CD14-positive monocyte (primary cell): ENCODE measurements at regions not wholly inside any gene's neighbourhood (a gene's known extent, or its start where the extent isn't known, plus 50 kb on each side); places are given as distances from the start of the nearest gene placed in this dataset.

Experiments used
- DNase-seq, 3 donors: peaks; one replicate each; pipeline ENCODE4 v3.0.0-alpha.2; 2011 to 2022
- H2AFZ ChIP-seq: 2 replicates; pipeline ENCODE4 v1.6.0; 2012; ENCODE audit warnings: mild to moderate bottlenecking, low read depth, low read length, inconsistent platforms; ENCODE audit not compliant: insufficient read depth, poor library complexity, severe bottlenecking
- H3K27ac ChIP-seq, 2 donors: 1 replicate in 1 of 2; 2 replicates in 1 of 2; pipeline ENCODE4 v1.5.1; 2012 to 2013; ENCODE audit warnings: low read length in 2 of 2, control low read depth in 1 of 2, inconsistent platforms in 1 of 2, low read depth in 1 of 2, mild to moderate bottlenecking in 1 of 2
- H3K27me3 ChIP-seq, 2 donors: one replicate each; pipeline versions ENCODE4 v1.6.0 to v1.6.1; 2011 to 2013; ENCODE audit warnings: low read length in 2 of 2; ENCODE audit not compliant: control insufficient read depth in 2 of 2, insufficient read depth in 2 of 2
- H3K36me3 ChIP-seq, 2 donors: replicated peaks in 1 of 2; 1 replicate in 1 of 2; 2 replicates in 1 of 2; pipeline versions ENCODE4 v1.5.1 to v1.6.1; 2012 to 2013; ENCODE audit warnings: low read length in 2 of 2, control low read depth in 1 of 2, inconsistent platforms in 1 of 2, mild to moderate bottlenecking in 1 of 2; ENCODE audit not compliant: insufficient read depth in 2 of 2, control insufficient read depth in 1 of 2
- H3K4me1 ChIP-seq, 2 donors: 1 replicate in 1 of 2; 2 replicates in 1 of 2; pipeline versions ENCODE4 v1.5.1 to v1.6.1; 2012 to 2013; ENCODE audit warnings: low read length in 2 of 2, control low read depth in 1 of 2, inconsistent platforms in 1 of 2, mild to moderate bottlenecking in 1 of 2, moderate library complexity in 1 of 2; ENCODE audit not compliant: insufficient read depth in 2 of 2, control insufficient read depth in 1 of 2
- H3K4me2 ChIP-seq: replicated peaks from 2 replicates; pipeline ENCODE3; 2012; ENCODE audit warnings: low read length, moderate library complexity, mild to moderate bottlenecking; ENCODE audit not compliant: poor library complexity, severe bottlenecking; ENCODE audit errors: extremely low read depth
- H3K4me3 ChIP-seq, 3 experiments: fragments of 200-600 bp in 1 of 3; sonication (generic) in 1 of 3; replicated peaks in 1 of 3; 1 replicate in 2 of 3; 2 replicates in 1 of 3; pipeline ENCODE4 v1.5.1; 2011 to 2013; ENCODE audit warnings: low read length in 3 of 3, mild to moderate bottlenecking in 3 of 3, control low read depth in 2 of 3, low read depth in 2 of 3, inconsistent platforms in 1 of 3, moderate library complexity in 1 of 3
- H3K79me2 ChIP-seq: 2 replicates; pipeline ENCODE4 v1.6.0; 2012; ENCODE audit warnings: mild to moderate bottlenecking, control low read depth, inconsistent platforms, low read length, moderate library complexity; ENCODE audit not compliant: insufficient read depth
- H3K9ac ChIP-seq: 2 replicates; pipeline ENCODE4 v1.6.0; 2017; ENCODE audit warnings: low read length, mild to moderate bottlenecking; ENCODE audit not compliant: insufficient read depth, poor library complexity, severe bottlenecking
- H3K9me3 ChIP-seq, 2 donors: replicated peaks in 1 of 2; 1 replicate in 1 of 2; 2 replicates in 1 of 2; pipeline versions ENCODE4 v1.5.1 to v1.6.1; 2012 to 2013; ENCODE audit warnings: low read length in 2 of 2, control low read depth in 1 of 2; ENCODE audit not compliant: control insufficient read depth in 1 of 2, insufficient read depth in 1 of 2
- H4K20me1 ChIP-seq: 2 replicates; pipeline ENCODE4 v1.6.0; 2012; ENCODE audit warnings: mild to moderate bottlenecking, low read length, control low read depth, moderate library complexity; ENCODE audit not compliant: insufficient read depth
- H3K27ac Mint-ChIP-seq, 7 donors: one replicate each; pipeline ENCODE4 v1.8.0; 2020; ENCODE audit warnings: mild to moderate bottlenecking in 7 of 7, mixed read lengths in 7 of 7, moderate library complexity in 6 of 7, inconsistent platforms in 2 of 7
- H3K27me3 Mint-ChIP-seq, 3 donors: one replicate each; pipeline ENCODE4 v1.8.0; 2021 to 2022; ENCODE audit warnings: low read depth in 3 of 3, mild to moderate bottlenecking in 3 of 3, mixed read lengths in 3 of 3, moderate library complexity in 3 of 3, inconsistent platforms in 1 of 3
- H3K36me3 Mint-ChIP-seq, 2 donors: one replicate each; pipeline ENCODE4 v1.8.0; 2020; ENCODE audit warnings: mixed read lengths in 2 of 2, inconsistent platforms in 1 of 2, mild to moderate bottlenecking in 1 of 2
- H3K4me1 Mint-ChIP-seq: one replicate; pipeline ENCODE4 v1.8.0; 2020; ENCODE audit warnings: mild to moderate bottlenecking, mixed read lengths
- H3K4me3 Mint-ChIP-seq, 2 donors: one replicate each; pipeline ENCODE4 v1.8.0; 2020; ENCODE audit warnings: mild to moderate bottlenecking in 2 of 2, mixed read lengths in 2 of 2, moderate library complexity in 1 of 2
- H3K9me3 Mint-ChIP-seq, 7 donors: one replicate each; pipeline ENCODE4 v1.8.0; 2020 to 2022; ENCODE audit warnings: mixed read lengths in 7 of 7, mild to moderate bottlenecking in 6 of 7, moderate library complexity in 6 of 7, inconsistent platforms in 2 of 7
- CTCF ChIP-seq: fragments of 200-600 bp; IDR thresholded peaks from one replicate; pipeline ENCODE4 v1.8.0; 2022; ENCODE audit warnings: antibody characterized with exemption, mild to moderate bottlenecking
- WGBS: methylation state at CpG from one replicate; pipeline ENCODE4 v1.1.5; 2013; ENCODE audit warnings: missing lambda C conversion rate; ENCODE audit not compliant: insufficient coverage; 5-methylcytosine and 5-hydroxymethylcytosine counted together
- intact Hi-C, 2 donors: fragments of 100-400 bp; cut with micrococcal nuclease; formaldehyde crosslinking; loops; one replicate each; pipeline versions ENCODE4 v1.15.0 to v1.15.1; 2023

- Histone ChIP-seq H2AFZ (no peak overlapping the region), H3K4me3 (no peak overlapping the region), H3K36me3 (no peaks in the 10 kb centered on the region), H3K4me1 (no peaks in the 10 kb centered on the region), H3K27me3 (no peaks in the 10 kb centered on the region), H4K20me1 (no peaks in the 10 kb centered on the region), H3K27ac (no peak overlapping the region), H3K4me2 (no peak overlapping the region), H3K9me3 (peaks cover 0 to 16% of the 10 kb centered on the region in 2 donors), H3K79me2 (no peaks in the 10 kb centered on the region), H3K9ac (no peak overlapping the region)
- no peak for TF ChIP-seq CTCF
- Mint-ChIP-seq H3K36me3 (no peaks in the 10 kb centered on the region), H3K4me1 (peaks cover 8% of the 10 kb centered on the region), H3K27me3 (peaks cover 2 to 5% (median 3%) of the 10 kb centered on the region in 3 donors), H3K9me3 (peaks cover 5 to 29% (median 15%) of the 10 kb centered on the region in 7 donors), H3K4me3 (no peak overlapping the region), H3K27ac (no peak overlapping the region)
- no CpG with 5 or more reads among the region's 4 CpGs for whole genome bisulfite sequencing
- intact Hi-C loops: no loop called here
- DNase-seq: no peak
Observed at GRCh38 chr9:672851-673250, 168.6 kb upstream of the DMRT1 start.

GRCh38 chr9:673264-673965 lies 168.1 kb upstream of the DMRT1 start:
- no peaks in the 10 kb centered on the region for H3K27me3 ChIP-seq
- no peak for DNase-seq
- WGBS: no CpG with 5 or more reads among the region's 9 CpGs
- H3K4me1 ChIP-seq: no peaks in the 10 kb centered on the region
- no peak overlapping the region for H3K4me3 ChIP-seq
- no peaks in the 10 kb centered on the region for H3K79me2 ChIP-seq
- Mint-ChIP-seq H3K9me3 (peaks cover 5 to 24% (median 15%) of the 10 kb centered on the region in 7 donors), H3K27me3 (peaks cover 2 to 5% (median 2%) of the 10 kb centered on the region in 3 donors), H3K4me3 (no peak overlapping the region), H3K27ac (no peak overlapping the region), H3K4me1 (peaks cover 11% of the 10 kb centered on the region), H3K36me3 (no peaks in the 10 kb centered on the region)
- no peak overlapping the region for H2AFZ ChIP-seq
- no peak for TF ChIP-seq CTCF
- intact Hi-C loops: no loop called here
- H3K9ac ChIP-seq: no peak overlapping the region
- peaks cover 0 to 16% of the 10 kb centered on the region in 2 donors for H3K9me3 ChIP-seq
- H4K20me1 ChIP-seq: no peaks in the 10 kb centered on the region
- no peak overlapping the region for H3K4me2 ChIP-seq
- no peak overlapping the region for H3K27ac ChIP-seq
- H3K36me3 ChIP-seq: no peaks in the 10 kb centered on the region
